RWPE2 (cell line): ENCODE measurements at regions not wholly inside any gene's neighbourhood (a gene's known extent, or its start where the extent isn't known, plus 50 kb on each side); places are given as distances from the start of the nearest gene placed in this dataset.
A peak's percentile ranks its signal among the peaks of the same experiment; 100 is the strongest.

Source experiments
- ATAC-seq: fragments of 200-7000 bp; cut with Tn5 transposase; 3 replicates; pipeline ENCODE4 v1.9.1; 2021; ENCODE audit warnings: low read depth
- DNase-seq: peaks from one replicate; pipeline ENCODE4 v3.0.0-alpha.2; 2020; ENCODE audit warnings: low spot score
- H3K27ac ChIP-seq: fragments of 450-650 bp; 2 replicates; pipeline ENCODE4 v1.5.1; 2017; ENCODE audit warnings: mild to moderate bottlenecking; ENCODE audit not compliant: poor library complexity, severe bottlenecking
- H3K27me3 ChIP-seq: fragments of 250-450 bp; sonication (Bioruptor Pico); 2 replicates; pipeline ENCODE4 v1.5.1; 2021; ENCODE audit warnings: mild to moderate bottlenecking, moderate library complexity; ENCODE audit not compliant: insufficient read depth, poor library complexity, severe bottlenecking
- H3K36me3 ChIP-seq: fragments of 250-450 bp; sonication (Bioruptor Pico); 2 replicates; pipeline ENCODE4 v1.5.1; 2020; ENCODE audit warnings: low read depth, mild to moderate bottlenecking, moderate library complexity
- H3K4me1 ChIP-seq: fragments of 250-450 bp; sonication (Bioruptor Pico); 2 replicates; pipeline ENCODE4 v1.5.1; 2021; ENCODE audit warnings: mild to moderate bottlenecking, moderate library complexity; ENCODE audit not compliant: insufficient read depth, poor library complexity, severe bottlenecking
- H3K4me3 ChIP-seq: fragments of 250-450 bp; sonication (Bioruptor Pico); 2 replicates; pipeline ENCODE4 v1.5.1; 2021; ENCODE audit warnings: mild to moderate bottlenecking, moderate library complexity; ENCODE audit not compliant: severe bottlenecking
- H3K9me3 ChIP-seq: fragments of 250-450 bp; sonication (Bioruptor Pico); 2 replicates; pipeline ENCODE4 v1.5.1; 2021; ENCODE audit warnings: mild to moderate bottlenecking, moderate library complexity; ENCODE audit not compliant: severe bottlenecking
- CTCF ChIP-seq: fragments of 450-650 bp; IDR thresholded peaks from one replicate; pipeline ENCODE4 v1.5.1; 2017; ENCODE audit warnings: mild to moderate bottlenecking, moderate library complexity; ENCODE audit not compliant: poor library complexity, severe bottlenecking

- DNase-seq (no peak), ATAC-seq (peak; percentile 90)
- H3K36me3 ChIP-seq = no peaks in the 10 kb centered on the region
- H3K4me1 ChIP-seq = peaks cover 15% of the 10 kb centered on the region
- H3K4me3 ChIP-seq = no peak overlapping the region
- no peak for TF ChIP-seq CTCF
- no peaks in the 10 kb centered on the region for H3K27me3 ChIP-seq
- H3K9me3 ChIP-seq = no peaks in the 10 kb centered on the region
- no peak overlapping the region for H3K27ac ChIP-seq
These were observed 435.5 kb downstream of the DTHD1 start for GRCh38 chr4:36716874-36717273.

GRCh38 chr4:36719425-36719824 lies 438.0 kb downstream of the DTHD1 start:
- H3K27ac ChIP-seq = no peak overlapping the region
- ATAC-seq (no peak), DNase-seq (no peak)
- no peaks in the 10 kb centered on the region for H3K27me3 ChIP-seq
- no peaks in the 10 kb centered on the region for H3K9me3 ChIP-seq
- H3K4me1 ChIP-seq = peaks cover 12% of the 10 kb centered on the region
- no peaks in the 10 kb centered on the region for H3K36me3 ChIP-seq
- no peak for TF ChIP-seq CTCF
- H3K4me3 ChIP-seq = no peak overlapping the region

- DNase-seq = no peak
- Histone ChIP-seq H3K36me3 (no peaks in the 10 kb centered on the region), H3K9me3 (no peaks in the 10 kb centered on the region), H3K27me3 (no peaks in the 10 kb centered on the region), H3K27ac (no peak overlapping the region), H3K4me3 (no peak overlapping the region), H3K4me1 (peaks cover 6% of the 10 kb centered on the region)
- no peak for ATAC-seq
- TF ChIP-seq CTCF = no peak
These were observed 441.6 kb downstream of the DTHD1 start for GRCh38 chr4:36722986-36723385.

GRCh38 chr4:36734334-36734733 lies 452.9 kb downstream of the DTHD1 start:
- Histone ChIP-seq H3K27me3 (no peaks in the 10 kb centered on the region), H3K4me1 (no peaks in the 10 kb centered on the region), H3K9me3 (no peaks in the 10 kb centered on the region), H3K36me3 (no peaks in the 10 kb centered on the region), H3K4me3 (no peak overlapping the region), H3K27ac (no peak overlapping the region)
- DNase-seq = no peak
- no peak for ATAC-seq
- no peak for TF ChIP-seq CTCF

GRCh38 chr4:36737691-36738090 lies 456.3 kb downstream of the DTHD1 start:
- no peak for ATAC-seq

More at GRCh38 chr4:36737691-36738090, 456.3 kb downstream of the DTHD1 start:
- Histone ChIP-seq H3K36me3 (no peaks in the 10 kb centered on the region), H3K4me1 (no peaks in the 10 kb centered on the region), H3K4me3 (no peak overlapping the region), H3K27me3 (no peaks in the 10 kb centered on the region), H3K9me3 (no peaks in the 10 kb centered on the region), H3K27ac (no peak overlapping the region)
- TF ChIP-seq CTCF = no peak
- no peak for DNase-seq
